Caco-2 (cell line): ENCODE measurements at regions not wholly inside any gene's neighbourhood (a gene's known extent, or its start where the extent isn't known, plus 50 kb on each side); places are given as distances from the start of the nearest gene placed in this dataset.

Experiments used
- BruUV-seq: library from RNA; stranded (reverse); fragments of 400-500 nt; replicated peaks from 2 replicates; lab custom pipeline; 2021; lab: Mats Ljungman, UMichigan
- CTCF ChIA-PET: fragments of 300-600 bp; sonication (Branson Sonifier 250); formaldehyde crosslinking; loops from one replicate; lab custom pipeline; 2022; ENCODE audit warnings: antibody characterized with exemption; lab: Charles Lee
- POLR2A ChIA-PET: fragments of 300-600 bp; sonication (Branson Sonifier 250); formaldehyde crosslinking; loops from one replicate; lab custom pipeline; 2022; ENCODE audit warnings: antibody characterized with exemption; lab: Charles Lee
- DNase-seq, 2 experiments: peaks; one replicate each; pipeline versions ENCODE4 v3.0.0 to v3.0.0-alpha.2; 2020 to 2022
- H3K27me3 ChIP-seq: replicated peaks from 2 replicates; pipeline ENCODE4 v1.6.0; 2011; ENCODE audit warnings: low read length; ENCODE audit not compliant: control insufficient read depth, insufficient read depth
- H3K36me3 ChIP-seq: 2 replicates; pipeline ENCODE4 v1.5.1; 2011; ENCODE audit warnings: low read length; ENCODE audit not compliant: control insufficient read depth, insufficient read depth
- H3K4me1 ChIP-seq: fragments of 250-450 bp; sonication (Bioruptor Pico); 2 replicates; pipeline ENCODE4 v1.5.1; 2020; ENCODE audit warnings: mild to moderate bottlenecking
- H3K4me3 ChIP-seq: 2 replicates; pipeline ENCODE4 v1.5.1; 2011; ENCODE audit warnings: low read depth, mild to moderate bottlenecking, control low read depth, low read length
- H3K9me3 ChIP-seq: fragments of 250-450 bp; sonication (Bioruptor Pico); 2 replicates; pipeline ENCODE4 v1.5.1; 2020; ENCODE audit warnings: mild to moderate bottlenecking, moderate library complexity
- H3K27ac Mint-ChIP-seq: one replicate; pipeline ENCODE4 v1.8.0; 2022; ENCODE audit warnings: mixed read lengths; ENCODE audit not compliant: unreplicated experiment
- H3K27me3 Mint-ChIP-seq: one replicate; pipeline ENCODE4 v1.8.0; 2022; ENCODE audit warnings: mixed read lengths; ENCODE audit not compliant: insufficient read depth, unreplicated experiment
- H3K36me3 Mint-ChIP-seq: one replicate; pipeline ENCODE4 v1.8.0; 2022; ENCODE audit warnings: mild to moderate bottlenecking, mixed read lengths; ENCODE audit not compliant: insufficient read depth, unreplicated experiment
- H3K4me1 Mint-ChIP-seq: one replicate; pipeline ENCODE4 v1.8.0; 2022; ENCODE audit warnings: low read depth, mixed read lengths; ENCODE audit not compliant: unreplicated experiment
- H3K4me3 Mint-ChIP-seq: one replicate; pipeline ENCODE4 v1.8.0; 2022; ENCODE audit warnings: mild to moderate bottlenecking, moderate library complexity, mixed read lengths; ENCODE audit not compliant: unreplicated experiment
- H3K9me3 Mint-ChIP-seq: one replicate; pipeline ENCODE4 v1.8.0; 2022; ENCODE audit warnings: mixed read lengths; ENCODE audit not compliant: unreplicated experiment
- CTCF ChIP-seq, 2 experiments: fragments of 200-600 bp in 1 of 2; IDR thresholded peaks; 1 replicate in 1 of 2; 2 replicates in 1 of 2; pipeline versions ENCODE4 v1.5.1 to v1.8.0; 2011 to 2022; ENCODE audit warnings: antibody characterized with exemption in 1 of 2, control low read depth in 1 of 2, inconsistent platforms in 1 of 2, low read depth in 1 of 2, low read length in 1 of 2, mild to moderate bottlenecking in 1 of 2, moderate library complexity in 1 of 2; ENCODE audit not compliant: insufficient read depth in 1 of 2, severe bottlenecking in 1 of 2, unreplicated experiment in 1 of 2
- intact Hi-C: fragments of 100-400 bp; cut with micrococcal nuclease; formaldehyde crosslinking; loops from one replicate; pipeline ENCODE4 v1.10.0; 2022; ENCODE audit not compliant: unreplicated experiment

GRCh38 chr7:21141476-21141875 lies 286.4 kb upstream of the SP4 start:
- TF ChIP-seq CTCF (IDR thresholded peaks at IDR 0.05; ENCODE audit: insufficient read depth in 1 of 2, low read depth in 1 of 2, low read length in 1 of 2, severe bottlenecking in 1 of 2, unreplicated experiment in 1 of 2) = no peak
- Mint-ChIP-seq H3K9me3 (peaks cover 18% of the 10 kb centered on the region), H3K27me3 (peaks cover 7% of the 10 kb centered on the region), H3K36me3 (no peaks in the 10 kb centered on the region), H3K4me1 (no peaks in the 10 kb centered on the region), H3K27ac (no peak overlapping the region), H3K4me3 (no peak overlapping the region)
- Histone ChIP-seq H3K9me3 (no peaks in the 10 kb centered on the region), H3K27me3 (no peaks in the 10 kb centered on the region), H3K4me1 (no peaks in the 10 kb centered on the region), H3K36me3 (no peaks in the 10 kb centered on the region), H3K4me3 (no peak overlapping the region)
- no TSS peak for BruUV-seq
- intact Hi-C loops = no loop called here
- ChIA-PET CTCF (no interaction called here), POLR2A (no interaction called here)
- no peak for DNase-seq

GRCh38 chr7:21142081-21142480 lies 285.8 kb upstream of the SP4 start:
- no peak for TF ChIP-seq CTCF (IDR thresholded peaks at IDR 0.05; ENCODE audit: insufficient read depth in 1 of 2, low read depth in 1 of 2, low read length in 1 of 2, severe bottlenecking in 1 of 2, unreplicated experiment in 1 of 2)
- no peak for DNase-seq
- no peaks in the 10 kb centered on the region for H3K4me1 Mint-ChIP-seq
- no peaks in the 10 kb centered on the region for H3K9me3 ChIP-seq
- POLR2A ChIA-PET = no interaction called here
- no TSS peak for BruUV-seq
- H3K9me3 Mint-ChIP-seq = peaks cover 18% of the 10 kb centered on the region
- no peaks in the 10 kb centered on the region for H3K36me3 ChIP-seq
- no peaks in the 10 kb centered on the region for H3K4me1 ChIP-seq
- intact Hi-C loops = no loop called here
- H3K36me3 Mint-ChIP-seq = no peaks in the 10 kb centered on the region
- H3K27me3 Mint-ChIP-seq = peaks cover 7% of the 10 kb centered on the region
- H3K27ac Mint-ChIP-seq = no peak overlapping the region
- H3K4me3 Mint-ChIP-seq = no peak overlapping the region
- H3K4me3 ChIP-seq = no peak overlapping the region
- CTCF ChIA-PET = no interaction called here
- H3K27me3 ChIP-seq = no peaks in the 10 kb centered on the region

- no peaks in the 10 kb centered on the region for H3K27me3 ChIP-seq
- H3K27ac Mint-ChIP-seq = no peak overlapping the region
- H3K9me3 ChIP-seq = no peaks in the 10 kb centered on the region
- H3K4me1 Mint-ChIP-seq = no peaks in the 10 kb centered on the region
- no TSS peak for BruUV-seq
- no peak overlapping the region for H3K4me3 Mint-ChIP-seq
- TF ChIP-seq CTCF (IDR thresholded peaks at IDR 0.05; ENCODE audit: insufficient read depth in 1 of 2, low read depth in 1 of 2, low read length in 1 of 2, severe bottlenecking in 1 of 2, unreplicated experiment in 1 of 2) = no peak
- DNase-seq = no peak
- H3K27me3 Mint-ChIP-seq = peaks cover 3% of the 10 kb centered on the region
- CTCF ChIA-PET = no interaction called here
- no peaks in the 10 kb centered on the region for H3K36me3 ChIP-seq
- no peak overlapping the region for H3K4me3 ChIP-seq
- no peaks in the 10 kb centered on the region for H3K4me1 ChIP-seq
- POLR2A ChIA-PET = no interaction called here
- intact Hi-C loops = no loop called here
- H3K9me3 Mint-ChIP-seq = no peaks in the 10 kb centered on the region
- H3K36me3 Mint-ChIP-seq = no peaks in the 10 kb centered on the region
These were observed 281.1 kb upstream of the SP4 start for GRCh38 chr7:21146642-21147423.
